ENCODE measurements at regions not wholly inside any gene's neighbourhood (a gene's known extent, or its start where the extent isn't known, plus 50 kb on each side); places are given as distances from the start of the nearest gene placed in this dataset.

- no peak overlapping the region for H3K4me3 ChIP-seq
- H3K36me3 ChIP-seq, result no peaks in the 10 kb centered on the region
- WGBS, 5 donors, result 59 to 73% (median 67%) methylated on average over 3 of the region's 3 CpGs
- H3K27me3 ChIP-seq, result no peaks in the 10 kb centered on the region
- no peaks in the 10 kb centered on the region for H3K9me3 ChIP-seq
- no peak for TF ChIP-seq POLR2A (IDR thresholded peaks at IDR 0.05)
- H3K27ac ChIP-seq, result no peak overlapping the region
- no peaks in the 10 kb centered on the region for H3K4me1 ChIP-seq
- DNase-seq, result no peak
- intact Hi-C loops (cut with DNase I; ENCODE audit: low total_unique reads), result no loop called here
These were observed 93.0 kb upstream of the CHST9 start for GRCh38 chr18:27278131-27278530.

- intact Hi-C loops (cut with DNase I; ENCODE audit: low total_unique reads), result no loop called here
- WGBS, 5 donors, result 78 to 89% (median 79%) methylated on average over 3 of the region's 3 CpGs
- H3K9me3 ChIP-seq, result no peaks in the 10 kb centered on the region
- peak in 1 of 2 donors; percentile 7 for DNase-seq
- no peaks in the 10 kb centered on the region for H3K36me3 ChIP-seq
- H3K4me1 ChIP-seq, result no peaks in the 10 kb centered on the region
- H3K27me3 ChIP-seq, result no peaks in the 10 kb centered on the region
- TF ChIP-seq EP300 (IDR thresholded peaks at IDR 0.05) (no peak), CTCF (IDR thresholded peaks at IDR 0.05) (no peak), POLR2AphosphoS5 (IDR thresholded peaks at IDR 0.05) (no peak), POLR2A (IDR thresholded peaks at IDR 0.05) (no peak)
- H3K4me3 ChIP-seq, result no peak overlapping the region
- H3K27ac ChIP-seq, result no peak overlapping the region
These were observed 92.4 kb upstream of the CHST9 start for GRCh38 chr18:27277554-27277953.

GRCh38 chr18:27276886-27277285, 91.8 kb upstream of the CHST9 start:
- no peaks in the 10 kb centered on the region for H3K9me3 ChIP-seq
- intact Hi-C loops (cut with DNase I; ENCODE audit: low total_unique reads), result no loop called here
- no peak for TF ChIP-seq POLR2A (IDR thresholded peaks at IDR 0.05)
- no peak for TF ChIP-seq POLR2AphosphoS5 (IDR thresholded peaks at IDR 0.05)
- TF ChIP-seq CTCF (IDR thresholded peaks at IDR 0.05), result no peak
- TF ChIP-seq EP300 (IDR thresholded peaks at IDR 0.05), result no peak
- H3K36me3 ChIP-seq, result no peaks in the 10 kb centered on the region
- WGBS, 5 donors, result 84 to 90% (median 86%) methylated on average over 6 of the region's 6 CpGs
- no peak for DNase-seq
- no peak overlapping the region for H3K27ac ChIP-seq
- H3K4me1 ChIP-seq, result no peaks in the 10 kb centered on the region
- no peak overlapping the region for H3K4me3 ChIP-seq
- H3K27me3 ChIP-seq, result no peaks in the 10 kb centered on the region

GRCh38 chr18:27276479-27276878, 91.4 kb upstream of the CHST9 start:
- H3K4me1 ChIP-seq, result no peaks in the 10 kb centered on the region
- H3K36me3 ChIP-seq, result no peaks in the 10 kb centered on the region
- DNase-seq, result no peak
- H3K4me3 ChIP-seq, result no peak overlapping the region
- no peak for TF ChIP-seq POLR2AphosphoS5 (IDR thresholded peaks at IDR 0.05)
- TF ChIP-seq CTCF (IDR thresholded peaks at IDR 0.05), result no peak
- no peak for TF ChIP-seq EP300 (IDR thresholded peaks at IDR 0.05)
- TF ChIP-seq POLR2A (IDR thresholded peaks at IDR 0.05), result no peak
- H3K27ac ChIP-seq, result no peak overlapping the region
- intact Hi-C loops (cut with DNase I; ENCODE audit: low total_unique reads), result no loop called here
- WGBS, 5 donors, result 57 to 87% (median 79%) methylated on average over 2 of the region's 2 CpGs
- no peaks in the 10 kb centered on the region for H3K9me3 ChIP-seq
- H3K27me3 ChIP-seq, result no peaks in the 10 kb centered on the region

GRCh38 chr18:27274901-27275300, 89.8 kb upstream of the CHST9 start:
- no peak for TF ChIP-seq POLR2AphosphoS5 (IDR thresholded peaks at IDR 0.05)
- no peak for TF ChIP-seq POLR2A (IDR thresholded peaks at IDR 0.05)
- TF ChIP-seq CTCF (IDR thresholded peaks at IDR 0.05), result no peak
- TF ChIP-seq EP300 (IDR thresholded peaks at IDR 0.05), result no peak
- H3K27ac ChIP-seq, result no peak overlapping the region
- no peaks in the 10 kb centered on the region for H3K4me1 ChIP-seq
- 86 to 89% (median 88%) methylated on average over 3 of the region's 3 CpGs for WGBS, 5 donors
- no peak overlapping the region for H3K4me3 ChIP-seq
- intact Hi-C loops (cut with DNase I; ENCODE audit: low total_unique reads), result no loop called here
- no peaks in the 10 kb centered on the region for H3K36me3 ChIP-seq
- no peak for DNase-seq
- H3K27me3 ChIP-seq, result no peaks in the 10 kb centered on the region
- peaks cover 0 to 11% (median 6%) of the 10 kb centered on the region in 4 donors for H3K9me3 ChIP-seq
